ENCODE measurements at regions not wholly inside any gene's neighbourhood (a gene's known extent, or its start where the extent isn't known, plus 50 kb on each side); places are given as distances from the start of the nearest gene placed in this dataset.

DNA sequence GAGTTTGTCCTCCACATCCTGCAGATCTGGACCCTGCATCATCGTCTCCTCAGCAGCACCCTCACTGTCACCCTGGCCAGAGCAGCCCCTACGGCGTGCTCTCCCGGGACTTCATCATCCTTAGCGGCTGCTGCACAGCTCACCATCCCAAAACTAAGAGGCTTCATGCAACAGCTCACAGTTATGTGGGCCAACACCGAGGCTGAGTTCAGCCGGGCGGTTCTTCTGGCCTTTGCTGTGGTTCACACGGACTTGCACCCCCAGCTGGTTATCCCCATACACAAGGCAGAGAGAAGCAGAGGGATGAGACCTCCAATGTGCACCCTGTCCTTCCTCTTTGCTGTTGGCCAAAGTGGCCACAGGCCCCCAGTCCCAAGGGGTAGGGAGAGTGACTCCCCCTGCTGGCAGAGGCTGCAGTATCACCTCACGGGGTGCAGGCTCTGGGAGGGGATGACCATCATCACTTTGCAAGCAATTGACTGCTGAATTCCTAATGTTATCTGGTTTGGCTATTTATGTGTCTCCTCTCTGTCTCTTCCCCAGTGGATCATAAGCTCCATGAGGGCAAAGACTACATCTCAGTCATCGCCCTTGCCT is 276.8 kb downstream of the BRD1 start:
- H3K9me3 ChIP-seq (ENCODE audit: insufficient read depth, low read length) = no peaks in the 10 kb centered on the region
- H3K27ac ChIP-seq (ENCODE audit: low read depth, low read length) = no peak overlapping the region
- no peak overlapping the region for H3K9ac ChIP-seq (ENCODE audit: low read length)
- H3F3A ChIP-seq (ENCODE audit: insufficient read depth) = no peaks in the 10 kb centered on the region
- H3K27me3 ChIP-seq (ENCODE audit: low read length) = no peaks in the 10 kb centered on the region
- H2AFZ ChIP-seq (ENCODE audit: low read depth, low read length, severe bottlenecking) = no peak overlapping the region
- no peaks in the 10 kb centered on the region for H3K9me2 ChIP-seq (replicated peaks; ENCODE audit: insufficient read depth, low read length)
- no peak overlapping the region for H3K4me2 ChIP-seq (ENCODE audit: low read depth, low read length, poor library complexity, severe bottlenecking)
- TF ChIP-seq, protein P1, sequence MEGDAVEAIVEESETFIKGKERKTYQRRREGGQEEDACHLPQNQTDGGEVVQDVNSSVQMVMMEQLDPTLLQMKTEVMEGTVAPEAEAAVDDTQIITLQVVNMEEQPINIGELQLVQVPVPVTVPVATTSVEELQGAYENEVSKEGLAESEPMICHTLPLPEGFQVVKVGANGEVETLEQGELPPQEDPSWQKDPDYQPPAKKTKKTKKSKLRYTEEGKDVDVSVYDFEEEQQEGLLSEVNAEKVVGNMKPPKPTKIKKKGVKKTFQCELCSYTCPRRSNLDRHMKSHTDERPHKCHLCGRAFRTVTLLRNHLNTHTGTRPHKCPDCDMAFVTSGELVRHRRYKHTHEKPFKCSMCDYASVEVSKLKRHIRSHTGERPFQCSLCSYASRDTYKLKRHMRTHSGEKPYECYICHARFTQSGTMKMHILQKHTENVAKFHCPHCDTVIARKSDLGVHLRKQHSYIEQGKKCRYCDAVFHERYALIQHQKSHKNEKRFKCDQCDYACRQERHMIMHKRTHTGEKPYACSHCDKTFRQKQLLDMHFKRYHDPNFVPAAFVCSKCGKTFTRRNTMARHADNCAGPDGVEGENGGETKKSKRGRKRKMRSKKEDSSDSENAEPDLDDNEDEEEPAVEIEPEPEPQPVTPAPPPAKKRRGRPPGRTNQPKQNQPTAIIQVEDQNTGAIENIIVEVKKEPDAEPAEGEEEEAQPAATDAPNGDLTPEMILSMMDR (IDR thresholded peaks at IDR 0.05; ENCODE audit: insufficient read depth, low read length, poor library complexity, severe bottlenecking) = no peak
- TF ChIP-seq EZH2phosphoT487 (conservative IDR thresholded peaks at IDR 0.05; ENCODE audit: low read length) = no peak
- H4K20me1 ChIP-seq (ENCODE audit: low read depth, low read length) = no peaks in the 10 kb centered on the region
- H3K79me2 ChIP-seq (ENCODE audit: insufficient read depth, low read length) = no peaks in the 10 kb centered on the region
- H3K4me3 ChIP-seq (ENCODE audit: insufficient read depth, low read length, poor library complexity, severe bottlenecking) = no peak overlapping the region
- no peaks in the 10 kb centered on the region for H3K36me3 ChIP-seq (ENCODE audit: low read length)

DNA sequence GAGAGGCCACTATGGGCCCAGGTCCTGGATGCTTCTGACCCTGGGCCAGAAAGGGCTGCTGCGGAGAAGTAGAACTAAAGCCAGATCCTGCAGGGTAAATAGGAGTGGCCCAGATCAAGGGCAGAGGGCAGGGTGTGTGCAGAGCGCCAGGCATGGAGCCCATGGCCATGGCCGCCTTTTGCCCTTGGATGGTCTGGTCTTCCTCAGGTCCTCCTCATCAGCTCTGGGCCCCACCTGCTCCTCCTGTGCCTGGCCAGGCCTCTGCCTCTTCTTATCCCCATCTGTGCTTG is 277.6 kb downstream of the BRD1 start:
- no peaks in the 10 kb centered on the region for H3K27me3 ChIP-seq (ENCODE audit: low read length)
- TF ChIP-seq EZH2phosphoT487 (conservative IDR thresholded peaks at IDR 0.05; ENCODE audit: low read length) = no peak
- TF ChIP-seq, protein P1 (IDR thresholded peaks at IDR 0.05; ENCODE audit: insufficient read depth, low read length, poor library complexity, severe bottlenecking) = no peak

DNA sequence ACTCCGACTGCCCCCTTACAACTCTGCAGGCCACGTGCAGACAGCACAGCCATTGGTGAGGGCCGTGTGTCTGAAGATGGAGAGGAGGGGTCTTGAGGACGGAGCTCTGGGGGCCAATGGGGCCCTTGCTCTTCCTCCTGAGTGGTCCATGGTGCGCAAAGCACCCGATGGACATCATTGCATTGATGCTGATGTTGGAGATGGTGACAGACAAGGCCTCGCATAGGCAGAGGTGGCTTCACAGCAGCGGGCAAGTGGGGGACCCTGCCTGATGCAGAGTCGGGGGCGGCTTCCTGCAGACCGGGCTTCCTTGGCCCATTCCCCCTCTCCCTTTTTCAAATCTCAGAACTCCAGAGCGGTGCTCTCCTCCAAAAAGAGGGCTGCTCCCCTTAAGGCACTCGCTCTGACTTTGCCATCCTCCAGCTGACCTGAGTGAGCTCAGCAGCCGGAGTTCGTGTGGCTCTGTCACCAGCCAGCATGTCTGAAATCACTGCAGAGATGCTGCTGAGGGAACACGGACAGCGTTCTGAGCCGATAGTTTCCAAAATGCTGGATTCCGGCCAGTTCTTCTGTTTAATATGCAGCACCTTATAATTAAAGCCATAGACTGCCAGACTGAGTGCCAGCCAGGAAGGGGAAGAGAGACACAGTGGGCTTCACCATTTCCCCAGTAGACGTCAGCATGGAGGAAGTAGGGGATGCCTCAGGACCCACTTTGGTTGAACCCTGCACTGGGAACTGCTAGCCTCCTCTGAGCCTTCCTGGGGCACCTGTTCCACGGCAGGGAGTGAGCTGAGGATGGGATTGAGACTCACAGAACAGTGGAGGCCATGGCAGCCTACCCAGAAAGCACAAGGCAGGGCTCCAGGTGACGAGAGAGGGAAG is 278.2 kb downstream of the BRD1 start:
- no peaks in the 10 kb centered on the region for H4K20me1 ChIP-seq (ENCODE audit: low read depth, low read length)
- H3K9me3 ChIP-seq (ENCODE audit: insufficient read depth, low read length) = no peaks in the 10 kb centered on the region
- TF ChIP-seq EZH2phosphoT487 (conservative IDR thresholded peaks at IDR 0.05; ENCODE audit: low read length) = no peak
- TF ChIP-seq, protein P1 (IDR thresholded peaks at IDR 0.05; ENCODE audit: insufficient read depth, low read length, poor library complexity, severe bottlenecking) = no peak
- H3K36me3 ChIP-seq (ENCODE audit: low read length) = no peaks in the 10 kb centered on the region
- no peak overlapping the region for H3K9ac ChIP-seq (ENCODE audit: low read length)
- H3K27ac ChIP-seq (ENCODE audit: low read depth, low read length) = no peak overlapping the region
- no peak overlapping the region for H3K4me2 ChIP-seq (ENCODE audit: low read depth, low read length, poor library complexity, severe bottlenecking)
- H3K4me3 ChIP-seq (ENCODE audit: insufficient read depth, low read length, poor library complexity, severe bottlenecking) = no peak overlapping the region
- no peak overlapping the region for H2AFZ ChIP-seq (ENCODE audit: low read depth, low read length, severe bottlenecking)
- no peaks in the 10 kb centered on the region for H3K9me2 ChIP-seq (replicated peaks; ENCODE audit: insufficient read depth, low read length)
- no peaks in the 10 kb centered on the region for H3F3A ChIP-seq (ENCODE audit: insufficient read depth)
- H3K79me2 ChIP-seq (ENCODE audit: insufficient read depth, low read length) = no peaks in the 10 kb centered on the region
- H3K27me3 ChIP-seq (ENCODE audit: low read length) = no peaks in the 10 kb centered on the region

More for the DNA sequence above, 277.6 kb downstream of the BRD1 start:
- Histone ChIP-seq H4K20me1 (ENCODE audit: low read depth, low read length) (no peaks in the 10 kb centered on the region), H3K4me2 (ENCODE audit: low read depth, low read length, poor library complexity, severe bottlenecking) (no peak overlapping the region), H3K9me2 (replicated peaks; ENCODE audit: insufficient read depth, low read length) (no peaks in the 10 kb centered on the region), H3K9ac (ENCODE audit: low read length) (no peak overlapping the region), H3F3A (ENCODE audit: insufficient read depth) (no peaks in the 10 kb centered on the region), H3K9me3 (ENCODE audit: insufficient read depth, low read length) (no peaks in the 10 kb centered on the region), H2AFZ (ENCODE audit: low read depth, low read length, severe bottlenecking) (no peak overlapping the region), H3K27ac (ENCODE audit: low read depth, low read length) (no peak overlapping the region), H3K36me3 (ENCODE audit: low read length) (no peaks in the 10 kb centered on the region), H3K4me3 (ENCODE audit: insufficient read depth, low read length, poor library complexity, severe bottlenecking) (no peak overlapping the region), H3K79me2 (ENCODE audit: insufficient read depth, low read length) (no peaks in the 10 kb centered on the region)
